Endothelial cell of umbilical vein (primary cell): ENCODE measurements at regions not wholly inside any gene's neighbourhood (a gene's known extent, or its start where the extent isn't known, plus 50 kb on each side); places are given as distances from the start of the nearest gene placed in this dataset.
"Not testable (repeated sequence)": the region's sequence is repeated elsewhere in the genome, so short reads cannot be mapped to it uniquely, and the experiment has no call there.

ENCODE experiments used
- BruUV-seq: library from RNA; stranded (reverse); fragments of 400-500 nt; replicated peaks from 2 replicates; lab custom pipeline; 2021; lab: Mats Ljungman, UMichigan
- CTCF ChIA-PET: fragments of 300-600, 350-600 bp; sonication (Branson Sonifier 250); formaldehyde crosslinking; loops from one replicate; lab custom pipeline; 2021; ENCODE audit warnings: antibody characterized with exemption, inconsistent platforms; lab: Charles Lee
- POLR2A ChIA-PET: fragments of 300-600, 350-600 bp; sonication (Branson Sonifier 250); formaldehyde crosslinking; loops from one replicate; lab custom pipeline; 2021; ENCODE audit warnings: antibody characterized with exemption, inconsistent platforms; lab: Charles Lee
- DNase-seq: peaks from one replicate; pipeline ENCODE4 v3.0.0-alpha.2; 2011; ENCODE audit warnings: low read depth, low spot score
- FAIRE-seq: peaks from 2 replicates; lab custom pipeline; 2011; peaks lifted over from hg19 to GRCh38; lab: Jason Lieb, UNC
- H2AFZ ChIP-seq: 2 replicates; pipeline ENCODE4 v1.6.0; 2012; ENCODE audit warnings: low read depth, low read length, control low read depth, inconsistent platforms
- H3K27ac ChIP-seq: 2 replicates; pipeline ENCODE4 v1.5.1; 2011; ENCODE audit warnings: low read depth, mild to moderate bottlenecking, control low read depth, low read length, moderate library complexity; ENCODE audit not compliant: insufficient read depth
- H3K27me3 ChIP-seq, 2 experiments: 2 replicates each; pipeline versions ENCODE4 v1.6.0 to v1.6.1; 2011; ENCODE audit warnings: low read length in 2 of 2, mixed read lengths in 1 of 2; ENCODE audit not compliant: control insufficient read depth in 2 of 2, insufficient read depth in 2 of 2
- H3K36me3 ChIP-seq, 2 experiments: 2 replicates in 1 of 2; 3 replicates in 1 of 2; pipeline ENCODE4 v1.5.1; 2011; ENCODE audit warnings: low read length in 2 of 2, mild to moderate bottlenecking in 1 of 2, moderate library complexity in 1 of 2; ENCODE audit not compliant: control insufficient read depth in 2 of 2, insufficient read depth in 2 of 2; ENCODE audit errors: extremely low read depth in 1 of 2
- H3K4me1 ChIP-seq: 3 replicates; pipeline ENCODE4 v1.5.1; 2011; ENCODE audit warnings: mild to moderate bottlenecking, low read length; ENCODE audit not compliant: control insufficient read depth, insufficient read depth; ENCODE audit errors: extremely low read depth
- H3K4me2 ChIP-seq: 2 replicates; pipeline ENCODE4 v1.6.1; 2011; ENCODE audit warnings: low read length, control low read depth, mixed read lengths; ENCODE audit not compliant: insufficient read depth
- H3K4me3 ChIP-seq, 3 experiments: fragments of 200-600 bp in 1 of 3; sonication (generic), shearing (Covaris generic) in 1 of 3; replicated peaks in 1 of 3; 2 replicates each; pipeline ENCODE4 v1.5.1; 2011 to 2016; ENCODE audit warnings: control low read depth in 3 of 3, low read length in 3 of 3, mild to moderate bottlenecking in 2 of 3, inconsistent platforms in 1 of 3, low read depth in 1 of 3, moderate library complexity in 1 of 3; ENCODE audit not compliant: insufficient read depth in 1 of 3
- H3K79me2 ChIP-seq: 2 replicates; pipeline ENCODE4 v1.6.0; 2012; ENCODE audit warnings: low read length, inconsistent platforms; ENCODE audit not compliant: control insufficient read depth, insufficient read depth
- H3K9ac ChIP-seq: replicated peaks from 2 replicates; pipeline ENCODE3; 2011; ENCODE audit warnings: low read length, control low read depth; ENCODE audit not compliant: insufficient read depth; ENCODE audit errors: extremely low read depth
- H3K9me1 ChIP-seq: replicated peaks from 3 replicates; pipeline ENCODE4 v1.6.0; 2011; ENCODE audit warnings: mild to moderate bottlenecking, low read length; ENCODE audit not compliant: control insufficient read depth, insufficient read depth; ENCODE audit errors: extremely low read depth
- H3K9me3 ChIP-seq: replicated peaks from 2 replicates; pipeline ENCODE4 v1.5.1; 2012; ENCODE audit warnings: low read length, inconsistent platforms; ENCODE audit not compliant: control insufficient read depth, insufficient read depth
- H4K20me1 ChIP-seq: replicated peaks from 2 replicates; pipeline ENCODE3; 2011; ENCODE audit warnings: mild to moderate bottlenecking, low read length; ENCODE audit not compliant: control insufficient read depth, insufficient read depth; ENCODE audit errors: extremely low read depth
- GATA2 ChIP-seq: IDR thresholded peaks from 2 replicates; pipeline ENCODE4 v1.7.0; 2011; ENCODE audit warnings: low read depth, mild to moderate bottlenecking, moderate library complexity, mixed read lengths, low read length; ENCODE audit not compliant: insufficient read length, insufficient read depth
- dilution Hi-C: fragments of 300-500 bp; cut with MboI; formaldehyde crosslinking; loops from one replicate; pipeline ENCODE4 v1.15.0; 2019; ENCODE audit warnings: low sequenced_read_pairs; ENCODE audit not compliant: extremely low pct_ligation_motif_present
- intact Hi-C: fragments of 100-400 bp; cut with micrococcal nuclease; formaldehyde crosslinking; loops from one replicate; pipeline ENCODE4 v1.10.0; 2022

GRCh38 chr7:16249204-16249603, 172.1 kb downstream of the CRPPA start:
- H3K9ac ChIP-seq, DNase-seq, H3K36me3 ChIP-seq, H3K9me1 ChIP-seq, intact Hi-C loops, H4K20me1 ChIP-seq, dilution Hi-C loops, FAIRE-seq, H3K79me2 ChIP-seq, H3K4me1 ChIP-seq, BruUV-seq, POLR2A ChIA-PET, H3K4me3 ChIP-seq, H2AFZ ChIP-seq, H3K9me3 ChIP-seq, H3K27me3 ChIP-seq, CTCF ChIA-PET, H3K4me2 ChIP-seq, H3K27ac ChIP-seq: not testable (repeated sequence)

- H3K79me2 ChIP-seq, POLR2A ChIA-PET, BruUV-seq, DNase-seq, H3K27ac ChIP-seq, H4K20me1 ChIP-seq, H2AFZ ChIP-seq, H3K9me3 ChIP-seq, H3K4me3 ChIP-seq, H3K9me1 ChIP-seq, H3K27me3 ChIP-seq, FAIRE-seq, H3K4me2 ChIP-seq, H3K36me3 ChIP-seq, dilution Hi-C loops, H3K4me1 ChIP-seq, H3K9ac ChIP-seq, intact Hi-C loops, CTCF ChIA-PET: not testable (repeated sequence)
Measured at GRCh38 chr7:16248556-16248955, 172.8 kb downstream of the CRPPA start.

GRCh38 chr7:16244469-16244868, 176.9 kb downstream of the CRPPA start:
- Histone ChIP-seq H3K4me2 (no peak overlapping the region), H4K20me1 (no peaks in the 10 kb centered on the region), H3K36me3 (no peaks in the 10 kb centered on the region), H3K4me3 (no peak overlapping the region), H3K4me1 (no peaks in the 10 kb centered on the region), H3K9me3 (no peaks in the 10 kb centered on the region), H3K9me1 (no peaks in the 10 kb centered on the region), H2AFZ (no peak overlapping the region), H3K27me3 (no peaks in the 10 kb centered on the region), H3K27ac (no peak overlapping the region), H3K9ac (no peak overlapping the region), H3K79me2 (no peaks in the 10 kb centered on the region)
- no peak for FAIRE-seq
- no peak for TF ChIP-seq GATA2
- BruUV-seq, result no TSS peak
- ChIA-PET CTCF (no interaction called here), POLR2A (no interaction called here)
- no peak for DNase-seq
- dilution Hi-C loops (no loop called here), intact Hi-C loops (no loop called here)
